HG03575 (cell line): ENCODE measurements at regions not wholly inside any gene's neighbourhood (a gene's known extent, or its start where the extent isn't known, plus 50 kb on each side); places are given as distances from the start of the nearest gene placed in this dataset.

Experiments used
- ATAC-seq: cut with Tn5 transposase; IDR thresholded peaks from one replicate; pipeline ENCODE4 v1.9.1; 2021; ENCODE audit not compliant: unreplicated experiment, insufficient number of reproducible peaks, low FRiP score; ENCODE audit errors: extremely low read depth

DNA sequence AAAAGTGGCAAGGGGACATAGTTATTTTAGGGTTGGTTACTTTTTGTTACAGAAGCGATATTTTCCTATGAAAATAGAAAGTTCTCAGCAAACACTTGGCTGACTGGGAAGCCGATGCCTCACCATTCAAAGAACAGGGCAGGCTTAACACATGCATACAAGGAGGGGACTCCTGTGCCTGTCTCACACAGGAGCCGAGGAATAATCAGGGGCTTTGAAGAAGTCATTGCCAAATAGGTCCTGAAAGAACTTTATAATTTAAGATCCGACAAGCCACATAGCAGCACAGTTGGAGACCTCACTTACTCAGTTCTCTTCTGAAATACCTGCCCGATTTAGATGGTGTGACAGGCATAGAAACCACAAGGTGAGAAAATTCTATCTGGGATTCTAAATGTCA is 389.8 kb downstream of the EMP1 start:
- no peak for ATAC-seq

DNA sequence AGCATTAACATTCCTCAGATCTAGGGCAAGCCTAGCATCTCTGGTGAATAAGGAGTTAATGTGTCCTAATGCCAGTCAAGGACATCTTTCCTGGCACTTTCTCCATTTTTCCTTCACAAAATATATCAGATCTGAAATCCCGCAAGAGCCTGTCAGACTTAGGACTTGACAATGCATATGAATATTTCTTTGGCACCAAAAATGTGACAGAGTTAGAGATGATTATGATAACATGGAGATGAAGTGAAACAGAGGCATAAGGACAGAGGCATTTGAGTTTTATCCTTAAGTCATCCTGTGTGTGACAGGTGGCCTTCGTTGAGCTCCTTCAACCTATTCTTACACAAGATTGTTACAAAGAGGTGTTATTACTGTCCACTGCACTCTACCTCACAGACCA is 388.0 kb downstream of the EMP1 start:
- no peak for ATAC-seq

DNA sequence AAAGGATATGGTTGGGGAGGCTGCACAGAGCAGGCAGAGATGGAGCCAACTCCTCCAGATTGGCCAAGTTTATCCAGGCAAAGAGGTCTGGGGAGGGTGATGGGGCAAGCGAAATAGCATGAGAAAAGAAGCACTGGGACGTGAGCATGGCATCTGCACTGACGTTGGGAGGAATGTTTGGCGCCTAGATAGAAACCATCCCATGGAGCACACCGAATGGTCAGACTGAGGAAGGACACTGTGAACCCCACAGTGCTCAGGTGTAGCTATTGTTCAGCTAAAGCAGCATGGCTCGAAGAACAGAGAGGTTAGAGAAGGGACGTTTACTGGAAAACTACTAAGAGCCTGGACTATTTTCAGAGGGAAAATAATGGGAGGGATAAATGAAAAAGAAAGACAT is 387.1 kb downstream of the EMP1 start:
- no peak for ATAC-seq

DNA sequence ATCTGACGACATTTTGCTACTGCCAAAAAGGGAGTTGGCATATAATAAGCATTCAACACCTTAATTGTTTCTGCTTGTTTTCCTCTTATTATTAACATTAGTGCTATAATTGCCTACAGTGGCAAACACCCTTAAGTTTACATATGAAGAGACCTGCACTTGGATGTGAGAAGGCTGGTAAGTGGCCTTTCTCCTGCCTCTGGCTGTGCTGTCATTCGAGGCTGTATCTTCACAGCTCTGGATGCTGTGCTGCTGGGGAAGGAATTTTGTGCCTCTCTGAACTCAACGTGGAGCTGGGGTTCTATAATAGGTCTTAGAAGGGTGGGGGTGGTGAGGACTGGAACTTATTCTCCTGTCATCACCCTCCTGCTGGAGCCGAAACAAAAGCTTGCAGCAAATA is 385.9 kb downstream of the EMP1 start:
- no peak for ATAC-seq

DNA sequence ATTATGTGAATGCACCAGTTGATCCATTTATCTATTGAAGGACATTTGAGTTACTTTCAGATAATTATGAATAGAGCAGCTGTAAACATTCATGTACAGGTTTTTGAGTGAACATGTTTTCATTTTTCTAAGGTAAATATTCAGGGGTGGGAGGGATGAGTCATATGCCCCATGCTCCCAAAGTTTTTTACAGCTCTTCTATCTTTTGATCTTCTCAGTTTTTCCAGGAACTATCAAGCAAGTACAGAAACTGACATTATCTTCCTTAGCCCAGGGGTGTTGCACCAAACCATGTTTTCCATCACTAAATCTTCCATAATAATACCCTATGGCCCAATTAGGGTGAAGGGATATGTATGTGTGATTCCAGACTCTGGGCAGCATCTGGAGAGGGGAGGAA is 384.5 kb downstream of the EMP1 start:
- no peak for ATAC-seq

DNA sequence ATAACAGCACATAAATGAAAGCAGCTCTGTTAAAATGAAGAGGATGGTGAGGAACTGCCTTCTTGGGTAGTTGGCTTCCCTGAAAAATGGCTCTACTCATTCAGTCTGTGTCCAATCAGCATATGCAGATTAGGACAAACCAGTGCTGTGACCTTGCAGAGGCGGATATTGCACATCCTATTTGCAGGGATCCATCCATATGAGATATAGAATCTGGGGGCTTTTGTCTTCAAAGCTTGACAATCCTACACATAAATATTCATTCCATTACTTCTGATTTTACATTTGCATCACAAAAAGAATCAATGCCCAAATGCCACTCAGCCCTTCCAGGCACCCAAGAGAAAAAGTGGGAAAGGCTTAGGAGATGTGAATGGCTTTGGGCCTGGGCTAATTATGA is 383.7 kb downstream of the EMP1 start:
- ATAC-seq, result no peak

DNA sequence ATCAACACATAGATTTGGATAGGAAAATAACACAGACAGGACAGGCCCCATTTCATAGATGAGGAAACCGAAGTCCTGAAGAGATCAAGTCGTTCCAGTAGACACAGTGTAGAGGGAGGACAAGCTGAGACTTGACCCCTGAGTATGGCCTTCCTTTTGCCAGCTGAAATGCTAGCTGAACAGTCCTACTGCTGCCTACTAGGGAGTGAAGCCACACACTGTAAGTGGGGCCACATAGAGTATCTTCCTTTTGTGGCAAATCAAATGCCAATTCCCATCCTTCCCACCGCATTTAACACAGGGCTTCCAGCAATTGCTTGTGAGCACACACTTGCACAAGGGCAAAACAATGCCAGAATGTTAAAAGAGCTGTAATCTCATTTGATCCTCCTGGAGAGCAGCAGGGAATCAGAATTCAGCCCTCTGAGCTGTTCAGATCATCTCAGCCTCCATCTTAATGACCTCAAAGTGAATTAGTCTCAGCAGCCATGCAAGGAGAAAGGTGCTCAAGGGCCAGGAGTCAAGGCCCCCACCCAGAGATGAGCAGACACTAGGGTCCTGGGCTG is 380.5 kb downstream of the EMP1 start:
- no peak for ATAC-seq

DNA sequence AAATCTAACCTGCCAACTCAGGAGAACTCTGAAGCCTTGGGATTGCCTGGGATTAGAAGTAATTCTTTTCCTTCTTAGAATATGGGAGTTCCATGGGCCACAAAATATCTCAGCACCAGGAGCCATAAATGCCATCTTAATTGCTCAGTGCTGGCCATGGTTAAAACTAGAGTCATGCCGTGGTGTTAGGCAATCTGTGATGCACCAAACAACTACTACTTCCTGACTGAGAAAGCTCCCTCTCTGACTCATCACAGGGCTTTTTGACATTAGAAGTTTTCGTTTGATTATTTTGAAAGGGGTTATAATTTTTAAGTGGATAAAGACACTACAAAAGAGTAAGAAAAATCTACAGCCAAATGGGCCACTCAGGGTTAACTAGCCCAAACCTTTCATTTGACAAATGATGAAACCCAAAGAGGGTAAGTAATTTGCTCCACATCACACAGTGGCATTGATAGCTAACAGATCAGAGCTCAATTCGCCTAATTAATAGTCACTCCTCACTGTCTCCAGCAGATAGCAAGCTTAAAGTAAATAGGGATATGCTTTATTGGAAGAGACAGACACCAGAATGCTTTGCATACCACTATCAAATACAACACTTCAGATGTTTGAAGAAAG is 377.3 kb downstream of the EMP1 start:
- no peak for ATAC-seq

DNA sequence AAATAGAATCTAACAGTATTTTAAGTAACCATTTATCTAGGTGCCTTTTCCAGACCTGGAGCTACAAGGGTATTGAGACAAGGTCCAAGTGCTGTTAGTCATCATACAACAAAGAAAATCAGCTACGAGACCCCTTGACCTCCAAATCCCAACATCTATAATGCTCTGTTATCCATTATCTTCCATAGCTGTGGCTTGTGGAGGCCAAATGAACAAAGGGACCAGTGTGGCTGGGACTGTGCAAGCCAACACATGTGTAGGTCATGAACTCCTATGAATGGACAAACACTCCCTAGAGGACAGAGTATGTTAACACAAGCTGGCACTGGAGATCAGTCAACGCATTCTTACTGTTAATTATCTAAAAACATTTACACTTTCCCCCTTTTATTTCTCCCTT is 374.5 kb downstream of the EMP1 start:
- no peak for ATAC-seq

DNA sequence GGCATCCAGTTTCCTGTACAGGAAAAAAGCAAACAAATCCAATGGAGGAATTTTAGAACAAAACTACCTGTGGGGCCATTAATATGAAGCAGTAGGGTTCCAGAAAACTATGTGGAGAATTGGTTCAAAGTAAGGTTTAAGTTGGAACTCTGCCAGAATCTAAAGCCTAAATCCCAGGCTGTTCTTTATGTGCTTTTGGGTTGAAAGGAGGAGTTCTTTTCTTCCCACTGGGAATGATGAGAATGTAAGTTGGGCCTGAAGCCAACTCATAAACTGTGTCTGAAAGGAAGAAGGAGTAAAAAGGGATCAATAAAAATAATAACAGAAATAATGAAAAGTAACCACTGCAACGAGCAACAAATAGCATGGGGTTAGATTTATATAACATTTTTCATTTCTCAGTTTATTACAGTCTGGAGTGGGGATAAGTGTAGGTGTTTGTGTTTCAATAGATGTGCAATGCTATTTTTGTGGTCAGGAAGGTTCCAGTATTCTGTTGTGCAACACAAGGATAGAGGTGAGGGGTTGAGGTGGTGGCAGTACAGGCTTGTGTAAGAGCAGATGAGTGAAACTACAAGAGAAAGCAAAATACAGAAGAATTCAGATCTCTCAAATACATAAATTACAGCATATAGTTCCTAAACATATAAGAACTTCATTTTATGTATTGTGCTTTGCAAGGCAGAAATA is 373.6 kb downstream of the EMP1 start:
- no peak for ATAC-seq

DNA sequence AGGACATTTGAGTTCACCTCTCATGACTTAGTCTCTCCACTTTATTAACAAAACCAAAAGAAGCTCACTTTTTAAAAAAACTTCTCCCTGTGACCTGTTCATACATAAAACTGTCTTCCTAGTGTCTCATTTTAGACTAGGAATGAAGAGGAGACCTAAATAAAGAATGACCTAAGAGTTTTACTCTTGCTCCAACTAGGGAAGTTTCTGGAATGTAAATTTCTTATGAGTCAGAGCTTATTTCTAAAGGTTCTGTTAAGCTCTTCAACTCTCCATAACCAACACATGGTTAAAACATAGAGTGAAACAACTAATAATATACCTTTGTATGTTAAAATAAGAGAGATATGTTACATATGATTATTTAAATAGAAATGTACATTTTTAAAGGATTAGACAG is 369.8 kb downstream of the EMP1 start:
- ATAC-seq, result no peak

DNA sequence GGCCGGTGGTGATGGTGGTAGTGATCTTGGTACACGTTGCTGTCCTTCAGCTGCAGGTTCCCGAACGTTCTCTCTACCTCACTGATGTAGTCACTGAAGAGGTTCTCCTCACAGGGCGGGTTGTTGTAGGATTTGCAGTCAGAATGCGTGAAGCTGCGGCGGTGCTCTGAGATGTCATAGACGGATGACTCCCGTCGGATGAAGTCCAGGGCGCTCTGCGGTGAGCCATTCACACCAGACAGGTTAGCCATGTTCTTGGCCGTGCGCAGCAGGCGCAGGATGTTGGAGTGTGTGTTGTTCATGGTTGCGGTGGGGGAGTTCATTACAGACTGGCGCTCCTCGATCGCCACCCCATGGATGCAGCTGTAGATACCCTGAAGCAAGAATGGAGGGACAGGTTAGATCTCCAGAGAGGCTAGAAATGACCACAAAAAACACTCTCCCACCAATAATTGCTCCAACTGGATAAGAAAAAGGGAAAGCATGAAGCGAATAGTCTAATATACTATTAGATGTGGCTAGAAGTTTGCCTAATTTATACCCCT is 367.8 kb downstream of the EMP1 start:
- ATAC-seq, result no peak

DNA sequence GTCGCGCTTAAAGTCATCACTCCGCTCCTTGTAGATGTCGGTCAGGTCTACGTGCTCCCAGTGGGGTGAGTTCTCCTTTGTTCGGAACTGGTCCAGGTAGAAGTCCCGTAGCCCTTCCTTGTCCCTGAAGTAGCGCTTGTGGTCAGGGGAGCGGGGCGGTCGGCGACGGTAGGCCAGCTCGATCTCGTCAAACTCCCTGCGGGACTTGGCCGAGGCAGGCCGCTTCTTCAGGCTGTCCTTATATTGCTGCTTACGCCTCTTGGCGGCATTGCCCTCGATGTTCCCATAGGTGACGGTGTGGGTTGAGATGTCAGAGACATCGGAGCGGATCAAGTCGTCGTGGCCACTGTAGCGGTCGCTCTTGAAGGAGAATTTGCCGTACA is 367.2 kb downstream of the EMP1 start:
- ATAC-seq, result no peak

DNA sequence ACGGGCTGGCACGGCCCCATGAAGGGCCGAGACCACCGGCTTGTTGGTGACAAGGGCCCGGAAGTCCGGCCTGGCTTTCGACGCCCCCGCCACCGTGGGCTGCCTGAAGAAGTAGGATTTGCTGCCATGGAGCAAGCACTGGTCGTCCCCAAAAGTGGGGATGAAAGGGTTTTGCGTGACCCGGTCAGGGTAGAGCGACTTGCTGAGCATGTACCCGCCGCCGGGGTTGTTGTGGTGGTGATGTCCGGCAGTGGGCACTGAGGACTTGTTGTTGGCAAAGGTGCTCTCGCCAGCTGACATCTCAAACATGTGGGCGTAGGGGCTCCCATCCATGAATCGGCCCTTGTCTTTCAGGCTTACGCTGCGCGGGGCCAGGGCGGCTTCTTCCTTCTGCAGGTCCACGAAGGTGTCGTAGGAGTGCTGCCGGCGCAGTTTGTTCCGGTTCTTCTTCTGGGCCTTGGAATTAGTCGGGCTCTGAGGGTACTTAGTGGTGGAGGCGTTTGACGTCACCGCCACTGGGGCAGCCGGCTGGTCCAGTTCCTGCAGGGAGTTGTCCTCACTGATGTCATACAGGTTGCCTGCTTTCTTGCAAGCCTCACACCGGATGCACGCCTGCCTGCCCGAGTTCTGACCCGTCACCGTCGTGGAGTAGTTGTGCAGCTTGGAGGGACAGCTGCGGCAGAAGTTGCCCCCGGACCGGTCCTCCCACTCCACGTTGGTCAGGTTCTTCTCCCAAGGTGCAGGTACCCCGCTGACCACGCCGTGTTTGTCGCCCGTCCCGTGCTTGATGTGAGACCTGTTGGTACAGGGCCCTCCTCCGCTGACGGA is 366.6 kb downstream of the EMP1 start:
- ATAC-seq, result no peak

DNA sequence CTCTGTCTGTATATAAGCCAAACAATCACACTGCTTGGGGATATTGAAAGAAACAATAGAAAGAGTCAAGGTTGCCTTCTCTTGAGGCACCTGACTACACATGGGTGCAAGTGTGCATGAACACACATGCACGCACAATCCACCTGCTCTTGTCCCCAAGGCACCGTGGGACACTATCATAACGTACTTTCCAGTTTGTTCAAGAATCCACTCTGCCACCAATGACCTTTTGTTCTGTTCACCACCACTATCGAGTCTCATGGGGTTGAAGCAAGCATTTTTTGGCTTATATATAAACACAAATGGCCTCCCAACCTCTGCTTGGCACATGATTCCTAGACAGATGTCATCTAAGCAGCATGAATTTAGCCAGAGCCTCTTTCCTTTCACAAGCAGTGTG is 365.4 kb downstream of the EMP1 start:
- ATAC-seq, result no peak

DNA sequence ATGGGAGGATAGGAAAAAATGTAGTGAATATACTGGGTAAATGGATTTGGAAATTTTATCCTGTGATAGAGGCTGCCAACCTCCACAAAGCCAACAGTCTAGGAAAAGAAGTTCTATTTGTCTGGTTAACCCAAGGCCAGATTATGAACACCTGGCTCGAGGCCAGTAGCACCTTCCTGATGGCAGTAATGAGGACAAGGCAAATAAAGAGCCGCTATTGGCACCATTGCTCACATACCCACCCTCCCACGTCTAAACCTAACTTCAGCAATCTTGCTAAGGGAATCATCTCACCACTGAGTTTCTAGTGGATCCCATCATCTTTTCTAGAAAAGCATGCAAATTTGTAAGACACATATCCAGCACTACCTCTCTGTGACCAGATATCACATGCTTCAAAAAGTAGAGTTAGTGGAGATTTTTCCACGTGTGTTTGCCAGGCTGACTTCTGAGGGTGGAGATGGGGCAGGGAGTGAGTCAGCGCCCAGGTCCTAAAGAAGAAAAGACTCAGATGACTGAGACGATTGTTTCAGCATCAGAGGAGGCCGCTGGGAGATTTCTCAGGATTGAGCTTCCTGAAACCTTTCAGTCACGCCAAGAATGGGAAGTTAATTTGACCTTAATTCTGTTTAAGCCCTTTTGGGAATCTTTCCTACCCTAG is 362.9 kb downstream of the EMP1 start:
- no peak for ATAC-seq

DNA sequence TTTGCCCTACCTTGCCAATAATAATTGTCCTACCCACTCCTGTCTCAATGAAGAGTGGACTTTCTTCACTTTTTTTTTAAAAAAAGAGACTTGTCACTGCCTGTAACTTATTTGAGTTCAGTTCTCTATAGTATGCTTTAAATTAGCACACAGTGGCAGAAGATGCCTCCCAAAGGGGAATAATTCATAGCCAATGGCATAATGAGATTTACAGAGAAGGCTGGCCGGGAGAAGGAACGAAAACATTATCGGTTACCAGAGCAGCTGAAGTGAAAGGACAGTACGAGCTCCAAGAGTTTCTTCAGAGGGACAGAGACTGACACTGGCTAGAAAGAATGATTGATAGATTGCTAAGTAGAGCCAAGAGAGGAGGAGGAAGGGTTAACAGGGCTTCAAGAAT is 356.3 kb downstream of the EMP1 start:
- no peak for ATAC-seq

DNA sequence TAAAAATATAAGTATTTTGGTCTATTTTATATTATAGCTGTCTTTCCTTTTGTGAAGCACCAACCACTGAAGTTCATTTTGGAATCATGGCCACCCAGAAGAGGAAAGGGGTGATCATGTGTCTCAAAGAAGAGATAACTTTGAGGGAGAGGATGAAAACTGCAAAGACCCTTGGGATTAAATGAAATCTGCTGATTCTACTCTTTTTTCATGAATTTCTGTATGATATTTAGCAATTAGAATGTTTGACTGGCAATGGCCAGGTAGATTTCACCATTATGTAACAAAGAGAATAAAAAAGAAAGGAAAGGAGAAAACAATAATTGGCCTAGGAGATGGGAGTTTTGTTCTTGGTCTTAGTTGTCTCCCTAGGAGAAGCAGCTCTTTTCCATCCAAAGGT is 350.8 kb downstream of the EMP1 start:
- no peak for ATAC-seq

DNA sequence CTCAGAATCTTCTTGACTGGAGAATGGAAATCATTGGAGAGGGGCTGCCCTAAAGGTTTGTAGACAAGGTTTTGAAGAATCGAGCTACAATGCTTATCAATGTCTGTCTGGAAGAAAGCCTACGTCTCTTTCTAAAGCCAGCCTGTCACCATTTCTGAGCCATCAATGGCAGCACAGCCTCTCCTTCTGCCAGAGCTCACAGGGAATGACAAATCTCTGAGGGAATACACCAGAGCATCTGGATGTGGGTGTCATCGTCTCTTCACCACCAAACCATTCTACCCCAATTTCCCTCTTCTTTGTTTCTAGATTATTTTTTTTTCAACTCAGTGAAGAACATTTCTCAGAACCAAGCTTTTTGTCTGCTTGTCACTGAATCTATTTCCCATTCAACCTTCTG is 349.7 kb downstream of the EMP1 start:
- no peak for ATAC-seq
